OCI-LY7 (cell line): ENCODE measurements at regions not wholly inside any gene's neighbourhood (a gene's known extent, or its start where the extent isn't known, plus 50 kb on each side); places are given as distances from the start of the nearest gene placed in this dataset.

Experiments used
- BruUV-seq: library from RNA; stranded (reverse); fragments of 400-500 nt; replicated peaks from 2 replicates; lab custom pipeline; 2021; lab: Mats Ljungman, UMichigan
- CTCF ChIA-PET: fragments of 300-600 bp; sonication (Branson Sonifier 250); formaldehyde crosslinking; loops from one replicate; lab custom pipeline; 2022; ENCODE audit warnings: antibody characterized with exemption; ENCODE audit not compliant: unreplicated experiment; lab: Charles Lee
- POLR2A ChIA-PET: fragments of 300-600 bp; sonication (Branson Sonifier 250); formaldehyde crosslinking; loops from one replicate; lab custom pipeline; 2022; ENCODE audit warnings: antibody characterized with exemption; lab: Charles Lee
- DNase-seq: peaks from one replicate; pipeline ENCODE4 v3.0.0-alpha.2; 2015; ENCODE audit warnings: low spot score
- H2AFZ ChIP-seq: fragments of 200-600 bp; sonication (generic), shearing (Covaris generic); 2 replicates; pipeline ENCODE4 v1.6.1; 2014; ENCODE audit warnings: mild to moderate bottlenecking, antibody characterized with exemption, low read length, moderate library complexity
- H3K27ac ChIP-seq: fragments of 200-600 bp; sonication (generic); 2 replicates; pipeline ENCODE4 v1.5.1; 2014; ENCODE audit warnings: mixed run types, low read depth, mild to moderate bottlenecking, moderate library complexity, low read length, inconsistent platforms; ENCODE audit not compliant: poor library complexity, severe bottlenecking
- H3K36me3 ChIP-seq: fragments of 200-600 bp; sonication (generic); 2 replicates; pipeline ENCODE4 v1.6.1; 2014; ENCODE audit warnings: mild to moderate bottlenecking, antibody characterized with exemption, low read length, moderate library complexity, mixed read lengths; ENCODE audit not compliant: insufficient read depth
- H3K4me1 ChIP-seq: fragments of 200-600 bp; sonication (generic); 2 replicates; pipeline ENCODE4 v1.5.1; 2014; ENCODE audit warnings: mild to moderate bottlenecking, low read length; ENCODE audit not compliant: insufficient read depth, poor library complexity, severe bottlenecking
- H3K4me2 ChIP-seq: fragments of 200-600 bp; sonication (generic); 2 replicates; pipeline ENCODE4 v1.6.1; 2014; ENCODE audit warnings: mild to moderate bottlenecking, low read length
- H3K4me3 ChIP-seq: fragments of 200-600 bp; sonication (generic); 2 replicates; pipeline ENCODE4 v1.5.1; 2014; ENCODE audit warnings: mild to moderate bottlenecking, low read depth, low read length; ENCODE audit not compliant: poor library complexity, severe bottlenecking
- H3K79me2 ChIP-seq: fragments of 200-600 bp; sonication (generic); 2 replicates; pipeline ENCODE4 v1.6.1; 2016; ENCODE audit warnings: low read depth, mild to moderate bottlenecking, low read length, moderate library complexity, mixed read lengths; ENCODE audit not compliant: insufficient read depth
- H3K9me2 ChIP-seq: fragments of 200-600 bp; sonication (generic); 2 replicates; pipeline ENCODE4 v1.6.1; 2016; ENCODE audit warnings: mild to moderate bottlenecking, low read length, mixed read lengths; ENCODE audit not compliant: insufficient read depth
- H3K9me3 ChIP-seq: fragments of 200-600 bp; sonication (generic); 2 replicates; pipeline ENCODE4 v1.6.1; 2014; ENCODE audit warnings: mild to moderate bottlenecking, mixed run types, low read length, mixed read lengths
- H4K20me1 ChIP-seq: fragments of 200-600 bp; sonication (generic); 2 replicates; pipeline ENCODE4 v1.6.1; 2014; ENCODE audit warnings: mild to moderate bottlenecking, antibody characterized with exemption, low read length, moderate library complexity, mixed read lengths; ENCODE audit not compliant: insufficient read depth
- CTCF ChIP-seq: fragments of 200-600 bp; sonication (generic); conservative IDR thresholded peaks from 2 replicates; pipeline ENCODE4 v1.5.1; 2014; ENCODE audit warnings: mild to moderate bottlenecking, antibody characterized with exemption, low read length, moderate library complexity, mixed read lengths
- EZH2phosphoT487 ChIP-seq: fragments of 200-600 bp; sonication (generic); IDR thresholded peaks from 2 replicates; pipeline ENCODE4 v1.6.1; 2018; ENCODE audit warnings: low read depth, borderline replicate concordance, mild to moderate bottlenecking, mixed run types, antibody characterized with exemption, low read length, moderate library complexity, mixed read lengths
- intact Hi-C: fragments of 100-400 bp; cut with micrococcal nuclease; formaldehyde crosslinking; loops from one replicate; pipeline ENCODE4 v1.10.0; 2022; ENCODE audit not compliant: unreplicated experiment

GRCh38 chr12:84272324-84272723 lies 640.3 kb downstream of the SLC6A15 start:
- no peak for DNase-seq
- Histone ChIP-seq H3K9me3 (no peaks in the 10 kb centered on the region), H3K4me1 (no peaks in the 10 kb centered on the region), H3K79me2 (no peaks in the 10 kb centered on the region), H3K27ac (no peak overlapping the region), H4K20me1 (no peaks in the 10 kb centered on the region), H3K4me2 (no peak overlapping the region), H2AFZ (no peak overlapping the region), H3K4me3 (no peak overlapping the region), H3K36me3 (no peaks in the 10 kb centered on the region), H3K9me2 (no peaks in the 10 kb centered on the region)
- TF ChIP-seq EZH2phosphoT487: no peak
- no peak for TF ChIP-seq CTCF
- intact Hi-C loops: no loop called here
- POLR2A ChIA-PET: no interaction called here
- BruUV-seq: no TSS peak
- CTCF ChIA-PET: no interaction called here

- Histone ChIP-seq H3K9me3 (no peaks in the 10 kb centered on the region), H3K4me3 (no peak overlapping the region), H3K27ac (no peak overlapping the region), H3K4me1 (no peaks in the 10 kb centered on the region), H3K36me3 (no peaks in the 10 kb centered on the region), H2AFZ (no peak overlapping the region), H3K9me2 (no peaks in the 10 kb centered on the region), H4K20me1 (no peaks in the 10 kb centered on the region), H3K79me2 (no peaks in the 10 kb centered on the region), H3K4me2 (no peak overlapping the region)
- intact Hi-C loops: no loop called here
- no peak for DNase-seq
- no TSS peak for BruUV-seq
- POLR2A ChIA-PET: no interaction called here
- CTCF ChIA-PET: no interaction called here
- TF ChIP-seq EZH2phosphoT487: no peak
- no peak for TF ChIP-seq CTCF
Measured at GRCh38 chr12:84270470-84271140, 642.0 kb downstream of the SLC6A15 start.

GRCh38 chr12:84247931-84248330 lies 664.7 kb downstream of the SLC6A15 start:
- no peaks in the 10 kb centered on the region for H4K20me1 ChIP-seq
- TF ChIP-seq EZH2phosphoT487: no peak
- TF ChIP-seq CTCF: no peak
- POLR2A ChIA-PET: no interaction called here
- BruUV-seq: no TSS peak
- no peak overlapping the region for H3K27ac ChIP-seq
- no peaks in the 10 kb centered on the region for H3K9me3 ChIP-seq
- DNase-seq: no peak
- H3K36me3 ChIP-seq: no peaks in the 10 kb centered on the region
- no peak overlapping the region for H2AFZ ChIP-seq
- intact Hi-C loops: no loop called here
- H3K4me2 ChIP-seq: no peak overlapping the region
- H3K4me1 ChIP-seq: no peaks in the 10 kb centered on the region
- H3K79me2 ChIP-seq: no peaks in the 10 kb centered on the region
- H3K4me3 ChIP-seq: no peak overlapping the region
- CTCF ChIA-PET: no interaction called here
- H3K9me2 ChIP-seq: no peaks in the 10 kb centered on the region
